DOHH2 (cell line): ENCODE measurements at regions not wholly inside any gene's neighbourhood (a gene's known extent, or its start where the extent isn't known, plus 50 kb on each side); places are given as distances from the start of the nearest gene placed in this dataset.

ENCODE experiments used
- EZH2phosphoT487 ChIP-seq: fragments of 200-600 bp; sonication (generic); IDR thresholded peaks from 2 replicates; pipeline ENCODE4 v1.6.1; 2017; ENCODE audit warnings: borderline replicate concordance, mild to moderate bottlenecking, antibody characterized with exemption, low read length, moderate library complexity, mixed read lengths
- TF ChIP-seq, protein P1 (sequence below): fragments of 200-600 bp; sonication (generic); IDR thresholded peaks from one replicate; pipeline ENCODE4 v1.5.1; 2014; ENCODE audit warnings: antibody characterized with exemption, mild to moderate bottlenecking, low read depth, low read length; ENCODE audit not compliant: poor library complexity, severe bottlenecking

DNA sequence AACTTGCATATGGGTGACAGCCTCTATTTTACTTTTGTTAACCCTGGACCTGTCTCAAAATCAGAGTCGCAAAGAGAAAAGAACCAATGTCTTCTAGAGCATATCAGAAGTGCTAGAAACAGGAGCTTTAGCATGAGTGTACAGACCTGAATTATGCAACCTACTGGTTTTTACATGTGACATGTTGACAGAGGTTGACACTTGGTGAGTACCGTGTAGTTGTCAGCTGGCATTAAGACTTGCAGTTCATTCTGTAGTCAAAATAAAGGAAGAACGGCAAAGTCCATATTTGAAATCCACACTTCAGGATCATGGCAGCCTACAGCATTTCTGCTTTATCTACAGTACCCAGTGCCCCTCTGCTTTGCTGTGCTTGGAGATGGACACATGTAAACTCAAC, 291.9 kb upstream of the TENM3 start:
- TF ChIP-seq, protein P1, sequence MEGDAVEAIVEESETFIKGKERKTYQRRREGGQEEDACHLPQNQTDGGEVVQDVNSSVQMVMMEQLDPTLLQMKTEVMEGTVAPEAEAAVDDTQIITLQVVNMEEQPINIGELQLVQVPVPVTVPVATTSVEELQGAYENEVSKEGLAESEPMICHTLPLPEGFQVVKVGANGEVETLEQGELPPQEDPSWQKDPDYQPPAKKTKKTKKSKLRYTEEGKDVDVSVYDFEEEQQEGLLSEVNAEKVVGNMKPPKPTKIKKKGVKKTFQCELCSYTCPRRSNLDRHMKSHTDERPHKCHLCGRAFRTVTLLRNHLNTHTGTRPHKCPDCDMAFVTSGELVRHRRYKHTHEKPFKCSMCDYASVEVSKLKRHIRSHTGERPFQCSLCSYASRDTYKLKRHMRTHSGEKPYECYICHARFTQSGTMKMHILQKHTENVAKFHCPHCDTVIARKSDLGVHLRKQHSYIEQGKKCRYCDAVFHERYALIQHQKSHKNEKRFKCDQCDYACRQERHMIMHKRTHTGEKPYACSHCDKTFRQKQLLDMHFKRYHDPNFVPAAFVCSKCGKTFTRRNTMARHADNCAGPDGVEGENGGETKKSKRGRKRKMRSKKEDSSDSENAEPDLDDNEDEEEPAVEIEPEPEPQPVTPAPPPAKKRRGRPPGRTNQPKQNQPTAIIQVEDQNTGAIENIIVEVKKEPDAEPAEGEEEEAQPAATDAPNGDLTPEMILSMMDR: no peak
- TF ChIP-seq EZH2phosphoT487: no peak
